SJCRH30 (cell line): ENCODE measurements at regions not wholly inside any gene's neighbourhood (a gene's known extent, or its start where the extent isn't known, plus 50 kb on each side); places are given as distances from the start of the nearest gene placed in this dataset.

Source experiments
- DNase-seq, 2 experiments: peaks; one replicate each; pipeline ENCODE4 v3.0.0-alpha.2; 2015 to 2020
- H3K27ac ChIP-seq: fragments of 250-450 bp; sonication (Bioruptor Pico); 2 replicates; pipeline ENCODE4 v1.5.1; 2020; ENCODE audit warnings: mild to moderate bottlenecking, moderate library complexity
- H3K27me3 ChIP-seq: fragments of 250-450 bp; sonication (Bioruptor Pico); 2 replicates; pipeline ENCODE4 v1.5.1; 2020; ENCODE audit warnings: mild to moderate bottlenecking, moderate library complexity
- H3K36me3 ChIP-seq: fragments of 250-450 bp; sonication (Bioruptor Pico); 2 replicates; pipeline ENCODE4 v1.5.1; 2020; ENCODE audit warnings: mild to moderate bottlenecking, moderate library complexity
- H3K4me1 ChIP-seq: fragments of 250-450 bp; sonication (Bioruptor Pico); 2 replicates; pipeline ENCODE4 v1.5.1; 2020; ENCODE audit warnings: mild to moderate bottlenecking, moderate library complexity
- H3K4me3 ChIP-seq: fragments of 250-450 bp; sonication (Bioruptor Pico); 2 replicates; pipeline ENCODE4 v1.5.1; 2020; ENCODE audit warnings: mild to moderate bottlenecking, moderate library complexity
- H3K9me3 ChIP-seq: fragments of 250-450 bp; sonication (Bioruptor Pico); replicated peaks from 2 replicates; pipeline ENCODE4 v1.5.1; 2020; ENCODE audit warnings: mild to moderate bottlenecking, moderate library complexity

GRCh38 chr5:93120771-93121170 is 460.2 kb downstream of the NR2F1-AS1 start:
- no peak overlapping the region for H3K27ac ChIP-seq
- no peak overlapping the region for H3K4me3 ChIP-seq
- DNase-seq, result no peak
- H3K36me3 ChIP-seq, result no peaks in the 10 kb centered on the region
- no peaks in the 10 kb centered on the region for H3K27me3 ChIP-seq
- no peaks in the 10 kb centered on the region for H3K9me3 ChIP-seq
- H3K4me1 ChIP-seq, result no peaks in the 10 kb centered on the region

GRCh38 chr5:93120051-93120450 is 461.0 kb downstream of the NR2F1-AS1 start:
- no peaks in the 10 kb centered on the region for H3K36me3 ChIP-seq
- no peaks in the 10 kb centered on the region for H3K4me1 ChIP-seq
- no peak overlapping the region for H3K4me3 ChIP-seq
- no peak for DNase-seq
- no peaks in the 10 kb centered on the region for H3K9me3 ChIP-seq
- no peak overlapping the region for H3K27ac ChIP-seq
- H3K27me3 ChIP-seq, result no peaks in the 10 kb centered on the region

- H3K4me3 ChIP-seq, result no peak overlapping the region
- no peak overlapping the region for H3K27ac ChIP-seq
- no peaks in the 10 kb centered on the region for H3K36me3 ChIP-seq
- H3K9me3 ChIP-seq, result no peaks in the 10 kb centered on the region
- no peak for DNase-seq
- H3K27me3 ChIP-seq, result no peaks in the 10 kb centered on the region
- H3K4me1 ChIP-seq, result no peaks in the 10 kb centered on the region
Observed at GRCh38 chr5:93117751-93118531, 463.1 kb downstream of the NR2F1-AS1 start.

- no peak overlapping the region for H3K4me3 ChIP-seq
- H3K27ac ChIP-seq, result no peak overlapping the region
- no peaks in the 10 kb centered on the region for H3K9me3 ChIP-seq
- no peaks in the 10 kb centered on the region for H3K27me3 ChIP-seq
- H3K36me3 ChIP-seq, result no peaks in the 10 kb centered on the region
- no peaks in the 10 kb centered on the region for H3K4me1 ChIP-seq
- no peak for DNase-seq
Observed at GRCh38 chr5:93107805-93108520, 473.1 kb downstream of the NR2F1-AS1 start.

- no peak overlapping the region for H3K27ac ChIP-seq
- no peak overlapping the region for H3K4me3 ChIP-seq
- no peaks in the 10 kb centered on the region for H3K36me3 ChIP-seq
- no peaks in the 10 kb centered on the region for H3K27me3 ChIP-seq
- H3K4me1 ChIP-seq, result no peaks in the 10 kb centered on the region
- no peak for DNase-seq
- H3K9me3 ChIP-seq, result no peaks in the 10 kb centered on the region
Observed at GRCh38 chr5:93107141-93107540, 473.9 kb downstream of the NR2F1-AS1 start.

- Histone ChIP-seq H3K27ac (no peak overlapping the region), H3K9me3 (no peaks in the 10 kb centered on the region), H3K4me1 (no peaks in the 10 kb centered on the region), H3K4me3 (no peak overlapping the region), H3K36me3 (no peaks in the 10 kb centered on the region), H3K27me3 (no peaks in the 10 kb centered on the region)
- DNase-seq, result no peak
Observed at GRCh38 chr5:93101661-93102060, 479.4 kb downstream of the NR2F1-AS1 start.

GRCh38 chr5:93100976-93101375 is 480.0 kb downstream of the NR2F1-AS1 start:
- H3K4me3 ChIP-seq, result no peak overlapping the region
- H3K27ac ChIP-seq, result no peak overlapping the region
- no peaks in the 10 kb centered on the region for H3K4me1 ChIP-seq
- no peaks in the 10 kb centered on the region for H3K36me3 ChIP-seq
- H3K9me3 ChIP-seq, result no peaks in the 10 kb centered on the region
- no peaks in the 10 kb centered on the region for H3K27me3 ChIP-seq
- no peak for DNase-seq

GRCh38 chr5:93100428-93100827 is 480.6 kb downstream of the NR2F1-AS1 start:
- DNase-seq, result no peak
- no peaks in the 10 kb centered on the region for H3K4me1 ChIP-seq

GRCh38 chr5:93099902-93100347 is 481.1 kb downstream of the NR2F1-AS1 start:
- Histone ChIP-seq H3K4me1 (no peaks in the 10 kb centered on the region), H3K27me3 (no peaks in the 10 kb centered on the region), H3K36me3 (no peaks in the 10 kb centered on the region), H3K9me3 (no peaks in the 10 kb centered on the region), H3K27ac (no peak overlapping the region), H3K4me3 (no peak overlapping the region)
- DNase-seq, result no peak

More at GRCh38 chr5:93100428-93100827, 480.6 kb downstream of the NR2F1-AS1 start:
- Histone ChIP-seq H3K9me3 (no peaks in the 10 kb centered on the region), H3K27ac (no peak overlapping the region), H3K36me3 (no peaks in the 10 kb centered on the region), H3K27me3 (no peaks in the 10 kb centered on the region), H3K4me3 (no peak overlapping the region)

- no peaks in the 10 kb centered on the region for H3K27me3 ChIP-seq
- no peaks in the 10 kb centered on the region for H3K36me3 ChIP-seq
- H3K4me3 ChIP-seq, result no peak overlapping the region
- H3K4me1 ChIP-seq, result no peaks in the 10 kb centered on the region
- no peak for DNase-seq
- H3K27ac ChIP-seq, result no peak overlapping the region
- no peaks in the 10 kb centered on the region for H3K9me3 ChIP-seq
Observed at GRCh38 chr5:93096561-93096960, 484.5 kb downstream of the NR2F1-AS1 start.

- no peak overlapping the region for H3K4me3 ChIP-seq
- no peaks in the 10 kb centered on the region for H3K4me1 ChIP-seq
- H3K27ac ChIP-seq, result no peak overlapping the region
- no peaks in the 10 kb centered on the region for H3K9me3 ChIP-seq
- H3K36me3 ChIP-seq, result no peaks in the 10 kb centered on the region
- no peaks in the 10 kb centered on the region for H3K27me3 ChIP-seq
- DNase-seq, result peak; percentile 7 to 49
Observed at GRCh38 chr5:93092349-93093105, 488.5 kb downstream of the NR2F1-AS1 start.

GRCh38 chr5:93090698-93091097 is 490.3 kb downstream of the NR2F1-AS1 start:
- DNase-seq, result no peak
- Histone ChIP-seq H3K36me3 (no peaks in the 10 kb centered on the region), H3K27ac (no peak overlapping the region), H3K9me3 (no peaks in the 10 kb centered on the region), H3K4me3 (no peak overlapping the region), H3K4me1 (no peaks in the 10 kb centered on the region), H3K27me3 (no peaks in the 10 kb centered on the region)

GRCh38 chr5:93088592-93089389 is 492.2 kb downstream of the NR2F1-AS1 start:
- no peaks in the 10 kb centered on the region for H3K36me3 ChIP-seq
- no peak overlapping the region for H3K4me3 ChIP-seq
- H3K4me1 ChIP-seq, result no peaks in the 10 kb centered on the region
- no peak for DNase-seq
- H3K9me3 ChIP-seq, result no peaks in the 10 kb centered on the region
- no peaks in the 10 kb centered on the region for H3K27me3 ChIP-seq
- no peak overlapping the region for H3K27ac ChIP-seq

GRCh38 chr5:93087326-93087725 is 493.7 kb downstream of the NR2F1-AS1 start:
- H3K4me1 ChIP-seq, result no peaks in the 10 kb centered on the region
- no peaks in the 10 kb centered on the region for H3K27me3 ChIP-seq
- no peak for DNase-seq
- H3K4me3 ChIP-seq, result no peak overlapping the region
- H3K9me3 ChIP-seq, result no peaks in the 10 kb centered on the region
- no peak overlapping the region for H3K27ac ChIP-seq
- no peaks in the 10 kb centered on the region for H3K36me3 ChIP-seq
